K562 (cell line): ENCODE measurements at regions not wholly inside any gene's neighbourhood (a gene's known extent, or its start where the extent isn't known, plus 50 kb on each side); places are given as distances from the start of the nearest gene placed in this dataset.

ENCODE experiments used
- ATAC-seq: fragments of 200-7000 bp; cut with Tn5 transposase; 3 replicates; pipeline ENCODE4 v1.9.1; 2020; ENCODE audit warnings: moderate library complexity
- BruUV-seq: library from RNA; stranded (reverse); fragments of 400-500 nt; replicated peaks from 2 replicates; lab custom pipeline; 2021; lab: Mats Ljungman, UMichigan
- CTCF ChIA-PET: fragments of 300-600 bp; formaldehyde crosslinking; extraction: SDS; loops from one replicate; lab custom pipeline; 2021; ENCODE audit warnings: low intra/inter-chr PET ratio; lab: Yijun Ruan, JAX
- POLR2A ChIA-PET: fragments of 300-600, 350-650 bp; sonication (Branson Sonifier 250); formaldehyde crosslinking; extraction: SDS; loops from one replicate; lab custom pipeline; 2021; ENCODE audit warnings: antibody characterized with exemption, inconsistent platforms; lab: Yijun Ruan, JAX
- DNase-seq, 4 experiments: peaks; one replicate each; pipeline versions ENCODE4 v3.0.0 to v3.0.0-alpha.2; 2011 to 2018; ENCODE audit warnings: low spot score in 3 of 4, mixed read lengths in 3 of 4; ENCODE audit errors: extremely low read depth in 1 of 4
- FAIRE-seq: peaks from 2 replicates; lab custom pipeline; 2011; peaks lifted over from hg19 to GRCh38; lab: Jason Lieb, UNC
- H2AFZ ChIP-seq: 2 replicates; pipeline ENCODE4 v1.6.0; 2011; ENCODE audit warnings: low read depth, low read length, control low read depth, inconsistent platforms
- H3K27ac ChIP-seq: fragments of 200-600 bp; 3 replicates; pipeline ENCODE4 v1.8.0; 2011; ENCODE audit warnings: low read depth, mild to moderate bottlenecking, control low read depth, inconsistent platforms, low read length, moderate library complexity, mixed read lengths; ENCODE audit errors: extremely low read depth
- H3K27me3 ChIP-seq, 2 experiments: fragments of 300-600 bp in 1 of 2; 2 replicates in 1 of 2; 3 replicates in 1 of 2; pipeline versions ENCODE4 v1.6.0 to v1.8.0; 2011; ENCODE audit warnings: inconsistent platforms in 2 of 2, low read length in 2 of 2, mild to moderate bottlenecking in 1 of 2, mixed read lengths in 1 of 2, moderate library complexity in 1 of 2; ENCODE audit not compliant: control insufficient read depth in 2 of 2, insufficient read depth in 2 of 2
- H3K36me3 ChIP-seq: fragments of 300-600 bp; 3 replicates; pipeline ENCODE4 v1.8.0; 2011; ENCODE audit warnings: mild to moderate bottlenecking, low read length, inconsistent platforms; ENCODE audit not compliant: control insufficient read depth, insufficient read depth
- H3K4me1 ChIP-seq, 2 experiments: fragments of 200-600 bp in 1 of 2; replicated peaks in 1 of 2; 2 replicates in 1 of 2; 3 replicates in 1 of 2; pipeline versions ENCODE4 v1.5.1 to v1.8.0; 2011; ENCODE audit warnings: inconsistent platforms in 2 of 2, low read length in 2 of 2, mild to moderate bottlenecking in 1 of 2, mixed read lengths in 1 of 2, moderate library complexity in 1 of 2; ENCODE audit not compliant: control insufficient read depth in 2 of 2, insufficient read depth in 2 of 2
- H3K4me2 ChIP-seq: 2 replicates; pipeline ENCODE4 v1.6.1; 2011; ENCODE audit warnings: low read length, control low read depth, inconsistent platforms, mixed read lengths; ENCODE audit not compliant: insufficient read depth
- H3K4me3 ChIP-seq: fragments of 200-600 bp; sonication (generic), shearing (Covaris generic); 2 replicates; pipeline ENCODE4 v1.5.1; 2016; ENCODE audit warnings: control low read depth, inconsistent platforms
- H3K79me2 ChIP-seq: fragments of 200-600 bp; 3 replicates; pipeline ENCODE4 v1.8.0; 2011; ENCODE audit warnings: low read length, inconsistent platforms; ENCODE audit not compliant: control insufficient read depth, insufficient read depth
- H3K9ac ChIP-seq, 2 experiments: 2 replicates each; pipeline versions ENCODE4 v1.6.0 to v1.6.1; 2011; ENCODE audit warnings: low read depth in 2 of 2, low read length in 2 of 2, control low read depth in 1 of 2, inconsistent platforms in 1 of 2, mild to moderate bottlenecking in 1 of 2, mixed read lengths in 1 of 2; ENCODE audit not compliant: insufficient read depth in 1 of 2
- H3K9me1 ChIP-seq: one replicate; pipeline ENCODE4 v1.6.0; 2011; ENCODE audit warnings: inconsistent platforms, mild to moderate bottlenecking, low read length, moderate library complexity; ENCODE audit not compliant: control insufficient read depth, insufficient read depth
- H3K9me3 ChIP-seq: replicated peaks from 2 replicates; pipeline ENCODE4 v1.5.1; 2011; ENCODE audit warnings: low read depth, low read length, inconsistent platforms; ENCODE audit not compliant: control insufficient read depth, insufficient read depth
- H4K20me1 ChIP-seq: replicated peaks from 2 replicates; pipeline ENCODE4 v1.6.1; 2011; ENCODE audit warnings: low read length, inconsistent platforms, mixed read lengths; ENCODE audit not compliant: control insufficient read depth, insufficient read depth
- ARID2 ChIP-seq: fragments of 450-650 bp; IDR thresholded peaks from 2 replicates; pipeline ENCODE4 v1.6.1; 2017; ENCODE audit warnings: antibody characterized with exemption, mild to moderate bottlenecking
- ERF ChIP-seq: fragments of 450-650 bp; formaldehyde crosslinking; IDR thresholded peaks from 2 replicates; pipeline ENCODE4 v1.4.0; 2020; ENCODE audit warnings: mild to moderate bottlenecking, mixed read lengths
- STAT6 ChIP-seq: sonication (generic); formaldehyde crosslinking; IDR thresholded peaks from 2 replicates; pipeline ENCODE4 v1.8.1; 2023; ENCODE audit warnings: mild to moderate bottlenecking, missing genetic modification reagents
- U2AF2 ChIP-seq: fragments of 200-400 bp; formaldehyde crosslinking; optimal IDR thresholded peaks from 2 replicates; pipeline ENCODE3; 2017; ENCODE audit warnings: low read depth, mild to moderate bottlenecking, low read length
- WGBS: fragments of 100-300 bp; shearing (Covaris generic); methylation state at CpG from one replicate; pipeline ENCODE4 v1.1.6; 2016; ENCODE audit warnings: low coverage, mixed read lengths; ENCODE audit not compliant: insufficient coverage; ENCODE audit errors: missing lambda C conversion rate; 5-methylcytosine and 5-hydroxymethylcytosine counted together
- in situ Hi-C: fragments of 300-500 bp; cut with MboI; formaldehyde crosslinking; loops from 4 replicates; pipeline ENCODE4 v1.15.0; 2018; ENCODE audit warnings: inconsistent platforms, mixed read lengths
- intact Hi-C: fragments of 100-400 bp; cut with micrococcal nuclease; formaldehyde crosslinking; loops from 2 replicates; pipeline ENCODE4 v1.14.2; 2022

DNA sequence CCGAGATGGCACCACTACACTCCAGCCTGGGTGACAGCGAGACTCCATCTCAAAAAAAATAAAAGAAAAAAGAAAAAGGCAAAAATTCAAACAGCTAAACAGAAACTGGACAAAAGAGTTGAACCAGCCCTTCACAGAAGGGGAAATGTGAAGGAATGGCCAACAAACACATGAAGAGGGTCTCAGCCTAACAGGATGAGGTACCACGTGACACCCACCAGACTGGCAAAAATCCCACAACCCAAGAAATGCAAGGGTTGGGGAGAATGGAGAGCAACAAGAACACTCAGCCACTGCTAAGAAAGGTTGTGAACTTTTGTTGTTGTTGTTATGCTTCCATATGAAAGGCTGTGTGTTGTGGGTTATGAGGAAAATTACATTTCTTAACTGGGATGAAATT lies 357.7 kb downstream of the PREX1 start:
- ChIA-PET POLR2A (no interaction called here), CTCF (no interaction called here)
- FAIRE-seq (no peak), ATAC-seq (no peak), DNase-seq (no peak)
- in situ Hi-C loops: no loop called here
- Histone ChIP-seq H3K4me2 (no peak overlapping the region), H3K36me3 (no peaks in the 10 kb centered on the region), H3K9me3 (no peaks in the 10 kb centered on the region), H2AFZ (no peak overlapping the region), H3K27ac (no peak overlapping the region), H3K79me2 (no peaks in the 10 kb centered on the region), H3K9ac (no peak overlapping the region), H3K4me1 (no peaks in the 10 kb centered on the region), H3K27me3 (peaks cover 6 to 35% of the 10 kb centered on the region in 2 experiments; a peak in 4 of 5 replicates), H4K20me1 (0 out of 2 replicates have a peak, but pooled peaks cover 4% of the 10 kb centered on the region), H3K9me1 (no peaks in the 10 kb centered on the region), H3K4me3 (no peak overlapping the region)
- no TSS peak for BruUV-seq
- intact Hi-C loops: no loop called here
- 3% methylated on average over 3 of the region's 3 CpGs for WGBS
- no peak for TF ChIP-seq U2AF2
- no peak for TF ChIP-seq ERF (CRISPR knock-in tag)
- TF ChIP-seq ARID2: no peak
- no peak for TF ChIP-seq STAT6 (CRISPR knock-in tag)
